Hepatocyte (in vitro differentiated cells): ENCODE measurements at regions not wholly inside any gene's neighbourhood (a gene's known extent, or its start where the extent isn't known, plus 50 kb on each side); places are given as distances from the start of the nearest gene placed in this dataset.

Experiments
- DNase-seq: peaks from one replicate; pipeline ENCODE4 v3.0.0-alpha.2; 2016; ENCODE audit warnings: low spot score
- H2AFZ ChIP-seq: fragments of 200-600 bp; sonication (generic); 2 replicates; pipeline ENCODE4 v1.6.0; 2016; ENCODE audit warnings: antibody characterized with exemption, mild to moderate bottlenecking
- H3K27ac ChIP-seq: fragments of 200-600 bp; sonication (generic); 2 replicates; pipeline ENCODE4 v1.5.1; 2016; ENCODE audit warnings: mild to moderate bottlenecking
- H3K27me3 ChIP-seq: fragments of 200-600 bp; sonication (generic); 2 replicates; pipeline ENCODE4 v1.6.1; 2016
- H3K36me3 ChIP-seq: fragments of 200-600 bp; sonication (generic); replicated peaks from 2 replicates; pipeline ENCODE4 v1.5.1; 2016; ENCODE audit warnings: low read depth; ENCODE audit not compliant: insufficient read depth
- H3K4me1 ChIP-seq: fragments of 200-600 bp; sonication (generic); 2 replicates; pipeline ENCODE4 v1.5.1; 2016; ENCODE audit warnings: mild to moderate bottlenecking, moderate library complexity; ENCODE audit not compliant: insufficient read depth
- H3K4me2 ChIP-seq: fragments of 200-600 bp; sonication (generic); 2 replicates; pipeline ENCODE4 v1.6.0; 2016
- H3K4me3 ChIP-seq: fragments of 200-600 bp; sonication (generic); 2 replicates; pipeline ENCODE4 v1.5.1; 2016; ENCODE audit warnings: mild to moderate bottlenecking
- H3K79me2 ChIP-seq: fragments of 200-600 bp; sonication (generic); 2 replicates; pipeline ENCODE4 v1.6.0; 2017; ENCODE audit warnings: mild to moderate bottlenecking
- H3K9me2 ChIP-seq: fragments of 200-600 bp; sonication (generic); replicated peaks from 2 replicates; pipeline ENCODE4 v1.6.0; 2017; ENCODE audit warnings: mild to moderate bottlenecking; ENCODE audit not compliant: insufficient read depth
- H3K9me3 ChIP-seq: fragments of 200-600 bp; sonication (generic); 2 replicates; pipeline ENCODE4 v1.5.1; 2016; ENCODE audit warnings: low read depth, mild to moderate bottlenecking
- H4K20me1 ChIP-seq: fragments of 200-600 bp; sonication (generic); 2 replicates; pipeline ENCODE4 v1.6.0; 2016; ENCODE audit warnings: mild to moderate bottlenecking; ENCODE audit not compliant: insufficient read depth, poor library complexity, severe bottlenecking
- CTCF ChIP-seq: fragments of 200-600 bp; sonication (generic); IDR thresholded peaks from 2 replicates; pipeline ENCODE4 v1.5.1; 2016; ENCODE audit warnings: antibody characterized with exemption, mild to moderate bottlenecking; ENCODE audit not compliant: poor library complexity
- EZH2 ChIP-seq: fragments of 200-600 bp; sonication (generic); IDR thresholded peaks from 2 replicates; pipeline ENCODE4 v1.6.1; 2016; ENCODE audit warnings: antibody characterized with exemption, mild to moderate bottlenecking, borderline replicate concordance
- EZH2phosphoT487 ChIP-seq: fragments of 200-600 bp; sonication (generic); IDR thresholded peaks from one replicate; pipeline ENCODE4 v1.6.1; 2018; ENCODE audit warnings: antibody characterized with exemption, mild to moderate bottlenecking, low read depth, moderate library complexity; ENCODE audit not compliant: unreplicated experiment, severe bottlenecking
- WGBS: methylation state at CpG from one replicate; pipeline ENCODE4 v1.1.6; 2016; ENCODE audit warnings: low lambda C conversion rate; ENCODE audit errors: missing lambda C conversion rate; 5-methylcytosine and 5-hydroxymethylcytosine counted together

GRCh38 chr9:126043681-126044080, 282.9 kb upstream of the MVB12B start:
- H3K9me2 ChIP-seq: no peaks in the 10 kb centered on the region
- TF ChIP-seq EZH2phosphoT487 (no peak), EZH2 (no peak), CTCF (no peak)
- H3K4me3 ChIP-seq: no peak overlapping the region
- no peaks in the 10 kb centered on the region for H4K20me1 ChIP-seq
- no peak overlapping the region for H2AFZ ChIP-seq
- no peak overlapping the region for H3K27ac ChIP-seq
- no peak for DNase-seq
- no peaks in the 10 kb centered on the region for H3K79me2 ChIP-seq
- no peaks in the 10 kb centered on the region for H3K27me3 ChIP-seq
- H3K36me3 ChIP-seq: no peaks in the 10 kb centered on the region
- 69% methylated on average over 4 of the region's 4 CpGs for WGBS
- H3K4me2 ChIP-seq: no peak overlapping the region
- no peaks in the 10 kb centered on the region for H3K4me1 ChIP-seq
- H3K9me3 ChIP-seq: no peaks in the 10 kb centered on the region

- Histone ChIP-seq H3K4me2 (no peak overlapping the region), H3K36me3 (no peaks in the 10 kb centered on the region), H3K27me3 (no peaks in the 10 kb centered on the region), H3K4me1 (no peaks in the 10 kb centered on the region), H3K9me3 (no peaks in the 10 kb centered on the region), H3K4me3 (no peak overlapping the region), H3K79me2 (no peaks in the 10 kb centered on the region), H3K27ac (no peak overlapping the region), H3K9me2 (no peaks in the 10 kb centered on the region), H4K20me1 (no peaks in the 10 kb centered on the region), H2AFZ (no peak overlapping the region)
- TF ChIP-seq EZH2phosphoT487 (no peak), CTCF (no peak), EZH2 (no peak)
- DNase-seq: no peak
- 54% methylated on average over 8 of the region's 8 CpGs for WGBS
Measured at GRCh38 chr9:126049088-126049487, 277.5 kb upstream of the MVB12B start.

GRCh38 chr9:126049896-126050604, 276.6 kb upstream of the MVB12B start:
- Histone ChIP-seq H3K27me3 (no peaks in the 10 kb centered on the region), H3K79me2 (no peaks in the 10 kb centered on the region), H3K36me3 (no peaks in the 10 kb centered on the region), H3K4me3 (no peak overlapping the region), H3K4me2 (no peak overlapping the region), H3K9me3 (no peaks in the 10 kb centered on the region), H3K9me2 (no peaks in the 10 kb centered on the region), H2AFZ (no peak overlapping the region), H3K27ac (no peak overlapping the region), H3K4me1 (no peaks in the 10 kb centered on the region), H4K20me1 (no peaks in the 10 kb centered on the region)
- no peak for DNase-seq
- no peak for TF ChIP-seq EZH2phosphoT487
- no peak for TF ChIP-seq CTCF
- no peak for TF ChIP-seq EZH2
- 91% methylated on average over 23 of the region's 26 CpGs for WGBS

- H3K4me1 ChIP-seq: no peaks in the 10 kb centered on the region
- no peak for DNase-seq
- TF ChIP-seq EZH2: no peak
- no peak for TF ChIP-seq EZH2phosphoT487
- TF ChIP-seq CTCF: no peak
- no peak overlapping the region for H3K4me2 ChIP-seq
- H3K27ac ChIP-seq: no peak overlapping the region
- no peaks in the 10 kb centered on the region for H3K36me3 ChIP-seq
- H3K4me3 ChIP-seq: no peak overlapping the region
- no peaks in the 10 kb centered on the region for H4K20me1 ChIP-seq
- 91% methylated on average over 9 of the region's 9 CpGs for WGBS
- H3K9me3 ChIP-seq: no peaks in the 10 kb centered on the region
- no peaks in the 10 kb centered on the region for H3K79me2 ChIP-seq
- no peaks in the 10 kb centered on the region for H3K9me2 ChIP-seq
- H2AFZ ChIP-seq: no peak overlapping the region
- H3K27me3 ChIP-seq: no peaks in the 10 kb centered on the region
Measured at GRCh38 chr9:126050605-126050990, 276.0 kb upstream of the MVB12B start.
